ENCODE measurements at regions not wholly inside any gene's neighbourhood (a gene's known extent, or its start where the extent isn't known, plus 50 kb on each side); places are given as distances from the start of the nearest gene placed in this dataset.

GRCh38 chr7:112905950-112906349 is 115.8 kb upstream of the TMEM168 start:
- TF ChIP-seq CTCF (IDR thresholded peaks at IDR 0.05; ENCODE audit: insufficient read depth, low read depth, low read length, missing control alignments): no peak
- no peak overlapping the region for H3K4me3 ChIP-seq (ENCODE audit: low read depth, low read length)
- DNase-seq (ENCODE audit: low read depth): no peak

DNA sequence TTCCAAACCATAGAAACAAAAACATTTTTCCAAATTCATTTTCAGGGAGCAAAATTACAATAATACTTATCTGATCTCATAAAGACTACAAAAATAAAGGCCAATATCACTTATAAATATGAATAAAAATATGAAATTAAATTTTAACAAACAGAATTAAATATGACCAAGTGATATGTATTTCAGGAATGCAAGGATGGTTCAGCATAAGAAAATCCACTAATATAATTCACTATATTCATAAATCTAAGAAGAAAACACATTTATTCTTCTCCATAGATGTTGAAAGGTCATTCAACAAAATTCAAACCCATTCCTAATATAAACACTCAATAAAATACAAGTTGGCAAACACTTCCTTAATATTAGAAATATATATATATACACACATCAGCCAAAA is 115.2 kb upstream of the TMEM168 start:
- H3K4me3 ChIP-seq (ENCODE audit: low read depth, low read length): no peak overlapping the region
- TF ChIP-seq CTCF (IDR thresholded peaks at IDR 0.05; ENCODE audit: insufficient read depth, low read depth, low read length, missing control alignments): no peak
- DNase-seq (ENCODE audit: low read depth): no peak

DNA sequence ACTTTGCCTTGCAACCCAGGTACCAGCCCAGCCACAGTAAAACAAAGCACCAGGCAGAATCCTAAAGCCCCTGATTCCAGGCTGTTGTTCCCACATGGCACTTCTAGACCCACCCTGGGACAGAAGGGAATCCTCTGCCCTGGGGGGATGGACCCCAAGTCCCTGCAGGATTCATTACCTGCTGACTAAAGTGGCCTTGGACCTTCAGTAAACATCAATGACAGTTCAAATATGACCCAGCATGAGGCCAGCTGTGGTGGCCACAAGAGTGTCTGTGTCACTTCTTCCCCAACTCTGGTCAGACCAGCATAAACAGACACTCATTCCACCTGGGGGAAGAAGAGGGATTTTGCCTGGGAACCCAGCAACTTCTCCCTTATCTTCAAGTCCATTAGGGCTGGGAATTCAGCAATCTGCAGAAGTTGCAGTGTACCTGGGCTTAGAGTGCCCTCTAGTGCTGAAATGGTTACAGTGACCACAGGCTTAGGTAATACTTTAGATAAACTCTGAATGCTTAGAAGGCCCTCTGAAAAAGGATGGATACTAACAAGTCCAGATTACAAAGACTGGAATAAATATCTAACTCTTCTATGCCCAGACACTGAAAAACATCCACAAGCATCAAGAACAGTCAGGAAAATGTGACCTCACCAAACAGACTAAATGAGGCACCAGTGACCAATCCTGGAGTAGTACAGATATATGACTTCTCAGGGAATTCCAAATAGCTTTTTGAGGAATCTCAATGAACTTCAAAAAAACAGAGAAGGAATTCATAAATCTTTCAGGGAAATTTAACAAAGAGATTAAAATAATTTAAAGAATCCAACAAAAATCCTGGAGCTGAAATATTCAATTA is 108.5 kb upstream of the TMEM168 start:
- peak; percentile 78 for TF ChIP-seq CTCF (IDR thresholded peaks at IDR 0.05; ENCODE audit: insufficient read depth, low read depth, low read length, missing control alignments)
- peak; percentile 72 for DNase-seq (ENCODE audit: low read depth)
- no peak overlapping the region for H3K4me3 ChIP-seq (ENCODE audit: low read depth, low read length)

DNA sequence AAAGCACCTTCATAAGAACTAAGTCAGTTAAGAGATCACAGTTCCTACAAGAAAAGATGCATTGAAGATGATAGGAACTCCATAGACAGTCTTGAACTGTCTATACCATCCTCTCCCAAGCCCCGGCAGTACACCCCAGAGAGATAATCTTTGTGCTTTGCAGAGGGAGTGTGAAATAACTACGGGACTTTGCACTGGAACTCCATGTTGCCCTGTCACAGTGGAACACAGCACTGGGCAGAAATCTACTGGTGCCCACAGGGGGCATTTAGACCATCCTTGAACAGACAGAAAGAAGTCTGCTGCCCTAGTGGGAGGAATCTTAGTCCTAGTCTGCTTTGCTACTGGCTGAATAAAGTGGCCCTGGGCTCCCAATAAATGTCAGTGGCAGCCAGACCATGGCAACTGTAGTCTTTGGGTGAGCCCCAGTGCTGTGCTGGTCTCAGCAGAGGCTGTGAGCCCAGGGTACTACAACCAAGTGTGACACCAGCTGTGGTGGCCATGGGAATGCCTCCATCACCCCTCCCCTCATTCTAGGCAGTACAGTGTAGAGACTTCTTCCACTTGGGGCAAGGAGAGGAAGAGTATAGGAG is 107.7 kb upstream of the TMEM168 start:
- H3K4me3 ChIP-seq (ENCODE audit: low read depth, low read length): no peak overlapping the region
- no peak for TF ChIP-seq CTCF (IDR thresholded peaks at IDR 0.05; ENCODE audit: insufficient read depth, low read depth, low read length, missing control alignments)
- DNase-seq (ENCODE audit: low read depth): no peak

- H3K4me3 ChIP-seq (ENCODE audit: low read depth, low read length): no peak overlapping the region
- no peak for DNase-seq (ENCODE audit: low read depth)
- TF ChIP-seq CTCF (IDR thresholded peaks at IDR 0.05; ENCODE audit: insufficient read depth, low read depth, low read length, missing control alignments): no peak
These were observed 105.9 kb upstream of the TMEM168 start for GRCh38 chr7:112896026-112896601.

GRCh38 chr7:112892263-112892662 is 102.1 kb upstream of the TMEM168 start:
- DNase-seq (ENCODE audit: low read depth): no peak
- H3K4me3 ChIP-seq (ENCODE audit: low read depth, low read length): no peak overlapping the region
- no peak for TF ChIP-seq CTCF (IDR thresholded peaks at IDR 0.05; ENCODE audit: insufficient read depth, low read depth, low read length, missing control alignments)
